Upper lobe of left lung (tissue), 4 donors: ENCODE measurements at regions not wholly inside any gene's neighbourhood (a gene's known extent, or its start where the extent isn't known, plus 50 kb on each side); places are given as distances from the start of the nearest gene placed in this dataset.

Experiments
- POLR2A ChIP-seq, 4 donors: fragments of 450-650 bp; IDR thresholded peaks; one replicate each; pipeline ENCODE4 v1.5.1; 2016 to 2017; ENCODE audit warnings: antibody characterized with exemption in 4 of 4, mild to moderate bottlenecking in 2 of 4
- POLR2AphosphoS5 ChIP-seq, 2 donors: sonication (generic); formaldehyde crosslinking; IDR thresholded peaks; one replicate each; pipeline ENCODE4 v1.5.1; 2017; ENCODE audit warnings: antibody characterized with exemption in 2 of 2
- TF ChIP-seq, protein P1 (sequence below), 6 experiments: fragments of 450-650 bp in 4 of 6; fragments of 200-600 bp in 2 of 6; sonication (generic) in 2 of 6; IDR thresholded peaks; one replicate each; pipeline ENCODE4 v1.5.1; 2016 to 2019; ENCODE audit warnings: antibody characterized with exemption in 6 of 6

DNA sequence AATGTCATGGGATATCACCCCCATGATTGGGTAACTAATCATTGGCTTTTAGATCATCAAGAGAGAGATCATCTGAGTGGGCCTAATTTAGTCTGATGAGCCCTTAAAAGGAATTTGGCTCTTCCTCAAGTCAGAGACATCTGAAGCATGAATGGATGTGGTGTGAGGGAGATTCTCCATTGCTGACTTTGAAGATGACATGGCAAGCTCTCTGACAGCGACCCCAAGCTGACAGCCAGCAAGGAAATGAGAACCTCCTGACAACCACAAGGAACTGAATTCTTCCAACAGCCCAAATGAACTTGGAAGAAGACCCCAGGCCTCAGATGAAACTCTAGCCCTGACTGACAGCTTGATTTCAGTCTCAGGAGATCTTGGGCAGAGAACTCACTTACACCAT is 108.4 kb upstream of the SPATA12 start:
- TF ChIP-seq, protein P1, sequence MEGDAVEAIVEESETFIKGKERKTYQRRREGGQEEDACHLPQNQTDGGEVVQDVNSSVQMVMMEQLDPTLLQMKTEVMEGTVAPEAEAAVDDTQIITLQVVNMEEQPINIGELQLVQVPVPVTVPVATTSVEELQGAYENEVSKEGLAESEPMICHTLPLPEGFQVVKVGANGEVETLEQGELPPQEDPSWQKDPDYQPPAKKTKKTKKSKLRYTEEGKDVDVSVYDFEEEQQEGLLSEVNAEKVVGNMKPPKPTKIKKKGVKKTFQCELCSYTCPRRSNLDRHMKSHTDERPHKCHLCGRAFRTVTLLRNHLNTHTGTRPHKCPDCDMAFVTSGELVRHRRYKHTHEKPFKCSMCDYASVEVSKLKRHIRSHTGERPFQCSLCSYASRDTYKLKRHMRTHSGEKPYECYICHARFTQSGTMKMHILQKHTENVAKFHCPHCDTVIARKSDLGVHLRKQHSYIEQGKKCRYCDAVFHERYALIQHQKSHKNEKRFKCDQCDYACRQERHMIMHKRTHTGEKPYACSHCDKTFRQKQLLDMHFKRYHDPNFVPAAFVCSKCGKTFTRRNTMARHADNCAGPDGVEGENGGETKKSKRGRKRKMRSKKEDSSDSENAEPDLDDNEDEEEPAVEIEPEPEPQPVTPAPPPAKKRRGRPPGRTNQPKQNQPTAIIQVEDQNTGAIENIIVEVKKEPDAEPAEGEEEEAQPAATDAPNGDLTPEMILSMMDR (IDR thresholded peaks at IDR 0.05): no peak
- TF ChIP-seq POLR2A (IDR thresholded peaks at IDR 0.05) (no peak), POLR2AphosphoS5 (IDR thresholded peaks at IDR 0.05) (no peak)
